ENCODE measurements at regions not wholly inside any gene's neighbourhood (a gene's known extent, or its start where the extent isn't known, plus 50 kb on each side); places are given as distances from the start of the nearest gene placed in this dataset.

DNA sequence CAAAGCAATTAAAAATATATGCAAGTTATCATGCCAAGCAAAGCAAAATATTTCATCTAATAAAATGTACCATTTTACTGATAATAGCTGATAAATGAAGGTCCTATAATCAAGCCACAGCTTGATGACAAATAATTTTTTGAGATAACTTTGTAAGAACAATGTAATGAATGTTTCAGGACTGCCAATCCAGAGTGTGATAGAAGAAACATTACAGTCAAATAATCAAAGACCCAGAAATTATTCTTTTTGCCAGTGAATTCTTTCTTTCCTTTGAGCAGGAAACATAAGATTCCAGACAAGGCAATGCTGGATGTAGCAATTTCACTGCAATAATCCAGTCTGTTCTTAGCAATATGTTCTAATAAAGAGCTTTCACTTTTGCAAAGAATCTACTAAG, 556.1 kb downstream of the PLOD2 start:
- TF ChIP-seq POLR2AphosphoS5 (IDR thresholded peaks at IDR 0.05) = no peak
- TF ChIP-seq, protein P1, sequence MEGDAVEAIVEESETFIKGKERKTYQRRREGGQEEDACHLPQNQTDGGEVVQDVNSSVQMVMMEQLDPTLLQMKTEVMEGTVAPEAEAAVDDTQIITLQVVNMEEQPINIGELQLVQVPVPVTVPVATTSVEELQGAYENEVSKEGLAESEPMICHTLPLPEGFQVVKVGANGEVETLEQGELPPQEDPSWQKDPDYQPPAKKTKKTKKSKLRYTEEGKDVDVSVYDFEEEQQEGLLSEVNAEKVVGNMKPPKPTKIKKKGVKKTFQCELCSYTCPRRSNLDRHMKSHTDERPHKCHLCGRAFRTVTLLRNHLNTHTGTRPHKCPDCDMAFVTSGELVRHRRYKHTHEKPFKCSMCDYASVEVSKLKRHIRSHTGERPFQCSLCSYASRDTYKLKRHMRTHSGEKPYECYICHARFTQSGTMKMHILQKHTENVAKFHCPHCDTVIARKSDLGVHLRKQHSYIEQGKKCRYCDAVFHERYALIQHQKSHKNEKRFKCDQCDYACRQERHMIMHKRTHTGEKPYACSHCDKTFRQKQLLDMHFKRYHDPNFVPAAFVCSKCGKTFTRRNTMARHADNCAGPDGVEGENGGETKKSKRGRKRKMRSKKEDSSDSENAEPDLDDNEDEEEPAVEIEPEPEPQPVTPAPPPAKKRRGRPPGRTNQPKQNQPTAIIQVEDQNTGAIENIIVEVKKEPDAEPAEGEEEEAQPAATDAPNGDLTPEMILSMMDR (IDR thresholded peaks at IDR 0.05) = no peak
- TF ChIP-seq POLR2A (IDR thresholded peaks at IDR 0.05) = no peak
